ENCODE measurements at regions not wholly inside any gene's neighbourhood (a gene's known extent, or its start where the extent isn't known, plus 50 kb on each side); places are given as distances from the start of the nearest gene placed in this dataset.

DNA sequence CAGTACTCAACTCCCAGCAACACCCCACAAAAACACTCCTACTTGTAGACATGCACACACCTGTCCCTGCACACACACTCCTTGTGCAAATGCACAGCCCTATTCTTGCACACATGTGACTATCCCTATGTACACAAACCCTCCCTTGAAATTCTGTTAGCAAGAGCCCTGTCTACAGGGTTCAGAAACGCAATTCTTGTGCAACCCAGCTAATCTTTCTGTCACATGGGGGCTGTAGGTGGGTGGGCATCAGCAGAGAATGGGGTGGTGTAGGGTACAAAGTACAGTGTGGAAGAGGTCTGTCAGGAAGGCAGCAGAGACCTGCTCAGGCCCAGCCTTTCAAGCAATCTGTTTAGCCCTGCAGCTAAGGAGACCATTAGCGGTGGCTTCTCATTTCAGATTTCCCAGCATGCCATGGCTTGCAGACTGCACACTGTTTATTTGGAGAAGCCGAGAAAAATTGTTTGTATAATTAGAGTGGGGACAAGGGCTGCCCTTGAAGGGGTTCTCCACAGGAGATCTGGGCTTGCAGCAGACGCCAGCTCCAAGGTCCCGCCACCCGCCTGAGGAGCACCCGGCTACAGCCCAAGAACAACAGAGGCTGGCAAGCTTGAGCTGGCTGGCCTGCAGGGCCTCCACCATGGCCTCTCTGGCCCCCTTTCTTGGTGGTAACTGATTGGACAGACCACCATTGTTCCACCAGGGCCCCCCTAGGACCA is 144.0 kb upstream of the PJA1 start:
- DNase-seq (no peak), ATAC-seq (ENCODE audit: low read depth in 2 of 2) (no peak)
- no peaks in the 10 kb centered on the region for H3K4me1 Mint-ChIP-seq
- H3K27me3 Mint-ChIP-seq, result peaks cover 0 to 17% (median 7%) of the 10 kb centered on the region in 3 donors
- peaks cover 0 to 1% (median 0%) of the 10 kb centered on the region in 7 donors for H3K9me3 Mint-ChIP-seq
- H3K36me3 Mint-ChIP-seq, result no peaks in the 10 kb centered on the region
- H3K27ac Mint-ChIP-seq, result no peak overlapping the region
- H3K4me3 Mint-ChIP-seq, result no peak overlapping the region

DNA sequence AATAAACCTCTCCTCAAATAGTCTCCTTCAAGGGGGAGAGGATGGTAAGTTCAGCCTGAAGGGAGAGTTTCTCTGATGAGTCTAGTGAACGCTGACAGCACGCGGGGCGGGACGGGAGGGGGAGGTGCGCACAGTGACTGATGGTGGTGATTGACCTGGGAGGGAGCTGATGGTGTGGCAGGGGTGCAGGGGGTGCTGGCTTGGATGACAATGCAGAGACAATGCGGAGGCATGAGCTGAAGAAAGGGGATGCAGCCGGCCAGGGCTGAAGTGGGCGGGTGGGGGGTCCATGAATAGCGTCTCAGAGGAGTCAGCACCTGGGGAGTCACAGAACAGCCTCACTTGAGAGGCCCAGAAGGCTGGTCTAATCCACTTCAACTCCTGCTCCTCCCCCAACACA is 142.5 kb upstream of the PJA1 start:
- H3K27me3 Mint-ChIP-seq, result peaks cover 4 to 29% (median 17%) of the 10 kb centered on the region in 3 donors
- ATAC-seq (ENCODE audit: low read depth in 2 of 2) (no peak), DNase-seq (no peak)
- peaks cover 0 to 1% (median 0%) of the 10 kb centered on the region in 7 donors for H3K9me3 Mint-ChIP-seq
- H3K4me1 Mint-ChIP-seq, result no peaks in the 10 kb centered on the region
- no peaks in the 10 kb centered on the region for H3K36me3 Mint-ChIP-seq
- H3K4me3 Mint-ChIP-seq, result no peak overlapping the region
- H3K27ac Mint-ChIP-seq, result peak overlapping the region in 2 of 6 donors; percentile 42 to 47

DNA sequence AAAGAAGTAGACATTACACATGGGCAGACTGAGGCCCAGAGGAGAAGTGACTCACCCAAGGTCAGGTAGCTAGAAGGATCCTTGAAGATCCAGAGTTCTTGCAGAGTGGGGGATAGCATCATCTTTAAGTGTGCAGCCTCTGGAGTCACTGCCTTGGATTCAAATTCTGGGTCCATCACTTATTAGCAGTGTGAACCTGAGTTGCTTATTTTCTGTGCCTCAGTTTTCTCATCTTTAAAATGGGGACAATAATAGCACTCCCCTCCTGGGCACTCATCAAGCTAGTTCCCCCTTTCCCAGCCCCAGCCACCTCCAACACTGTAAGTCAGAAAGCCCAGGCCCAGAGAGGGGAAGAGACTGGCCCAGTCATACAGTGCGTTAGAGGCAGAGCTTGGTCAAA is 141.8 kb upstream of the PJA1 start:
- peak overlapping the region in 1 of 8 donors; percentile 24 for H3K4me3 Mint-ChIP-seq
- H3K27me3 Mint-ChIP-seq, result peaks cover 4 to 37% (median 23%) of the 10 kb centered on the region in 3 donors
- no peak for DNase-seq
- no peaks in the 10 kb centered on the region for H3K4me1 Mint-ChIP-seq
- ATAC-seq (ENCODE audit: low read depth in 2 of 2), result no peak
- peaks cover 0 to 1% (median 0%) of the 10 kb centered on the region in 7 donors for H3K9me3 Mint-ChIP-seq
- no peaks in the 10 kb centered on the region for H3K36me3 Mint-ChIP-seq
- no peak overlapping the region for H3K27ac Mint-ChIP-seq

DNA sequence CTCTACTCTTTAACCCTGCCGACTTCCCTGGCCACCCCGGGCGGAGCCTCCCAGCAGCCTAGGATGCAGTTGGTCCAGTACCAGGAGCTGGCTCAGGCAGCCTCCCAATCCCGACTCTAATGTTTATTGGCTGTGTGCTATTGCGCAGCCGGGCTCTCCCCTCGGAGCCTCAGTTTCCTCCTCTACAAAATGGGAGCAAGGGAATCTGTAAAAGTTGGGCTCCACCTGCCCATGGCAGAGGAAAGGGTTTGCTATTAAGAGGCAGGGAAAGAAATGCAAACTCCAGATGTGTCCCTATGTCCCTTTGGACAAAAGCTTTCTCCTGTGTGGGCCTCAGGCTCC is 140.8 kb upstream of the PJA1 start:
- DNase-seq, result no peak
- ATAC-seq (ENCODE audit: low read depth in 2 of 2), result no peak
- Mint-ChIP-seq H3K36me3 (no peaks in the 10 kb centered on the region), H3K27ac (no peak overlapping the region), H3K4me1 (no peaks in the 10 kb centered on the region), H3K27me3 (peaks cover 4 to 46% (median 23%) of the 10 kb centered on the region in 3 donors), H3K4me3 (no peak overlapping the region), H3K9me3 (peaks cover 0 to 1% (median 0%) of the 10 kb centered on the region in 7 donors)

DNA sequence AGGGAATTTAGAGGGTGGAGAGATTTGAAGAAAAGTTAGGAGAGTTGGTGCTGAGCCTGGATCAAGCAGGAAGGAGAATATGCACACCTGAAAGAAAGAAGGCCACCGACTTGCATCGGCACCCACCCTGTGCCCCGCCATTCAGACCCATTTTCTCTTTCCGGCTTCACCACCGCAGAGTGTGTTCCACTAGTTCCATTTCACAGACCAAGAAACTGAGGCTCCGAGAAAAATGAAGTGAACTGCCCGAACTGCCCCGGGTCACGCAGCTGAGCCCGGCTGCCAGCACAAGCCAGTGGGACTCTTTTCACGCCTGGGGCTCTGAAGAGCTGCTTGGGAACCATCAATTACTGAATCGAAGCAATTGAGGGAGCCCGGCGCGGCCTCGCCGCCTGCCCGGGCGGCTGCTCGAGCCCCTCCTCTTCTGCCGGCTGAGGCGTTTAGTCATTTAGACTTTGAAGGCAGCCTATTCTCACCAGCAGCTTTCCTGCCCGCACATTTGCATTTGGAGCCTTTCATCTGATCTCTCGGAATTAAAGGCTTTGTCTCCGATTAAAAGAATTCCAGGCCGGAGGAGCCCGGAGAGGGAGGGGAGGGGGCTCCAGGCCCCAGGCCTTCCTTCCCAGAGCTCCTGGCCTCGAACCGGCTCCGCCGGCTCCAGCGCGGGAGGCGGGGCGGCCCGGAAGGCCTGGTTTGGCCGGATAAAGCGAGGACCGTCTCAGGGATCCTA is 140.2 kb upstream of the PJA1 start:
- Mint-ChIP-seq H3K9me3 (peaks cover 0 to 1% (median 0%) of the 10 kb centered on the region in 7 donors), H3K27ac (peak overlapping the region in 1 of 6 donors; percentile 23), H3K36me3 (no peaks in the 10 kb centered on the region), H3K4me1 (no peaks in the 10 kb centered on the region), H3K4me3 (no peak overlapping the region), H3K27me3 (peaks cover 4 to 49% (median 23%) of the 10 kb centered on the region in 3 donors)
- no peak for ATAC-seq (ENCODE audit: low read depth in 2 of 2)
- DNase-seq, result no peak

DNA sequence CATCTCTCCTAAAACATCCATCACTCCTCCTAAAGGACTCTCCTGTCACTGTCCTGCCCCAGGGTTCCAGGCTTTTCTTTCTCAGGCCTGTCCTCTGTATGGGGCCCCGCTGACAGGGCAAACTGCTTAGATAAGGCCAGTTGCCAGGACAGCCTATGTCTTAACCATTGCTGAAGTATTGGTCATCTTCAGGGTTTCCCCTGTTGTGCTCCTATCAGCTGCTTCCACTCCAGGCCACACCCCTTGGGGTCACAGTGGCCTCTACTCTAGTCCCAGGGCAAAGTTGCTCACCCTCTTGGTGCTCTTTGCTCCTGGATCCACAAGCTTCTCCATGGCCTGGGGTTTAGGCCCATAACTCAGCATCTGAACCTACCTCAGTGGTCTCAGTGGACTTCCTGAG is 138.0 kb upstream of the PJA1 start:
- no peak for ATAC-seq (ENCODE audit: low read depth in 2 of 2)
- no peak for DNase-seq
- no peaks in the 10 kb centered on the region for H3K9me3 Mint-ChIP-seq
- H3K36me3 Mint-ChIP-seq, result no peaks in the 10 kb centered on the region
- H3K4me3 Mint-ChIP-seq, result no peak overlapping the region
- H3K4me1 Mint-ChIP-seq, result no peaks in the 10 kb centered on the region
- H3K27me3 Mint-ChIP-seq, result peaks cover 4 to 49% (median 23%) of the 10 kb centered on the region in 3 donors
- no peak overlapping the region for H3K27ac Mint-ChIP-seq

DNA sequence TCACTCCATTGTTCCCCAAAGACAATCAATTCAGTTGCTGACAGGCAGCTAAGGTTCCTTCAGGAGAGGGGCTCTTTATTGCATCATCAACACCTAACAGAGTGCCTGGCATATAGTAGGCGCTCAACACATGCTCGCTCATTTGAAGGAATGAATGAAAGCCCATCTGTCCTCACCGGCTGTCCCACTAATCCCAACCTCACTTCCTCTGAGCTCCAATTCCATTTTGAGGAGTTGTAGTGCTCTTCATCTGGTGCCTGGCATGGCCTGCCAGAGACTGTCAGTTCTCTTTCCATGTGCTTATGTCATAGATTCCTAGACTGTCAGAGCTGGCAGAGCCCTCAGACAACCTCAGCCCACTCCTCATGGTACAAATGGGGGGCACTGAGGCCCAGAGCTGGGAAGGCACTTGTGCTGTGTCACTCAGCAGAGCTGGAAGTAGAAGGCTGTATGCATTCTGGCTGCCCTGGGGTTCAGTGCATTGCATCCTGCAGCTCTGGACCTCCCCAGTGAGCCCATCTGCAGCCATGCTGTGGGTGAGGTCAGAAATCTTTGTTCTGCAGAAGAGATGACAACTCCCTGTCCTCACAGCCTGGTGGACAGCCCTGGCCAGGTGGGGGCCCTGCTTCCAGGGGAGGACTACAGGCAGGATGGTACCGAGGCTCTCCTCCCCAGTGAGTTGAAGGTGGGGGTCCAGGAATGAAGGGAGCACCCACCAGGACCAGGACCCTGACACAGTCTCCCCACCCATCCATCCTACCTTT is 134.9 kb upstream of the PJA1 start:
- peaks cover 4 to 40% (median 23%) of the 10 kb centered on the region in 3 donors for H3K27me3 Mint-ChIP-seq
- DNase-seq (no peak), ATAC-seq (ENCODE audit: low read depth in 2 of 2) (no peak)
- no peaks in the 10 kb centered on the region for H3K36me3 Mint-ChIP-seq
- no peaks in the 10 kb centered on the region for H3K9me3 Mint-ChIP-seq
- H3K27ac Mint-ChIP-seq, result peak overlapping the region in 1 of 6 donors; percentile 16
- no peaks in the 10 kb centered on the region for H3K4me1 Mint-ChIP-seq
- no peak overlapping the region for H3K4me3 Mint-ChIP-seq

DNA sequence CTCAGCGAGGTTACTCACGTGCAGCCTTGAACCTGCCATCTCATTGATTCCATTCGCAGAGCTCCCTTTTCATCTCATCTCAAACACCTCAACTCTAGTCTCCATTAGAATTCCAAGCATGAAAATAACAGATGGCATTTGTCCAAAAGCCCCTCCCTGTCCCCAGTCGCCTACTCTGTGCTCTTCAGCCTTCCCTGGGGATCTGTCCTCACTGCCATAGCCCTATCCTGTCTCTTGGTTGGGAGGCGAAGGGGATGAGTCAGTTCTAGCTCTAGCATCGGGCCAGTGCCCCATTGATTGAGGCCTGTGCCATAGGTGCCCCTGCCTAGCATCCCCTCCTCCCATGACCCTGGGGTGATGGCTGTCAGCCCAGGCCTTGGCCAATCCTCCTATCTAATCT is 134.0 kb upstream of the PJA1 start:
- peaks cover 4 to 32% (median 17%) of the 10 kb centered on the region in 3 donors for H3K27me3 Mint-ChIP-seq
- peaks cover 0 to under 1% (median 0%) of the 10 kb centered on the region in 7 donors for H3K9me3 Mint-ChIP-seq
- no peak overlapping the region for H3K27ac Mint-ChIP-seq
- DNase-seq (no peak), ATAC-seq (ENCODE audit: low read depth in 2 of 2) (no peak)
- no peaks in the 10 kb centered on the region for H3K36me3 Mint-ChIP-seq
- H3K4me3 Mint-ChIP-seq, result no peak overlapping the region
- H3K4me1 Mint-ChIP-seq, result peaks cover 0 to 2% (median 0%) of the 10 kb centered on the region in 3 donors

DNA sequence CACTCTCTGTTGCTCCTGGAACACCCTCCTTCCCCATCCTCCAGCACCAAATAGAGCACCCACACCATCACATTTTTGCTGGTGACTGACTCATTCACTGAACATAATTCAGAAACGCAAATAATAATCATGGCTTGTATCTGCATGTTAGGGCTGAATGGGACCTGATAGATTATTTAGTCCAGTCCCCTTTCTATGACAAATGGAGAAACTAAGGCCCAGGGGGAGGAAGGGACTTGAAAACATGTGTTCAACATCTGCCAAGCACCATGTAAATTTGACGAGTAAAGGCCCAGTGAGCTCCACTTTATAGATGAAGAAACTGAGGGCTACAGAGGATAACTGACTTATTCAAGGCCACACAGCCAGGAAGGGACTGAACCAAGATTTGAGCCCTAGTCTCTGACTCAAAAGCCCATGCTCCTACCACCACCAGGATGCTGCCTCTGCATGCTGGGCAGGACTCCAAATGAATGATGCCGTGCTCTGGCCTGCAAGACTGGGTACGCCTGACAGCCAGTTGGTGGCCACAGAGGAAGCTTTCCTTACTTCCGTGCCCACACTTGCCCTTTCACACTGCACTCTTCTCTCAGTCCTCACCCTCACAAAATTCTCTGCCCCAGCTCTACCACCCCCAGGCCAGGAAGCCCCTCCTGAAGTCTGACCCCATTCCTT is 133.3 kb upstream of the PJA1 start:
- Mint-ChIP-seq H3K4me1 (peaks cover 0 to 8% (median 3%) of the 10 kb centered on the region in 3 donors), H3K36me3 (no peaks in the 10 kb centered on the region), H3K9me3 (peaks cover 0 to 4% (median 0%) of the 10 kb centered on the region in 7 donors), H3K27me3 (peaks cover 3 to 25% (median 10%) of the 10 kb centered on the region in 3 donors), H3K27ac (peak overlapping the region in 1 of 6 donors; percentile 38), H3K4me3 (no peak overlapping the region)
- DNase-seq (no peak), ATAC-seq (ENCODE audit: low read depth in 2 of 2) (no peak)

DNA sequence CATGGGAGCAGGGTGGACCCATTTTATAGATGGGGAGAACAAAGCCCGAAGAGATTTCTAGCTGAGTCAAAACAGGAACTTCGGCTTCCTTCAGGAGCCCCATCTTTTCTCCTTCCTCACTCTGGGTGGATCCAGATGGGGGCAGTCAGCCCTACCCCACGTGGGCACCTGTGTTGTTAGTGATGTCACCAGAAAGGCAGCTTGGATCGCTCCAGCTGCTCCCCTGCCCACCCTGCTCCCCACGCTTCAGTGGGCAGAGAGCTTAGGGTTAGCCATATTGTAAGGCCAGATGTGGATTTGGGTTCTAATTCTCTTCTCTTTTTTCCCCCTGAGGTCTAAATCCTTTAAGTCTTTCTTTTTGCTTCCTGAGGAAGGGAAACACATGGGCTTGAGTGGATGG is 132.3 kb upstream of the PJA1 start:
- H3K4me1 Mint-ChIP-seq, result peaks cover 0 to 8% (median 3%) of the 10 kb centered on the region in 3 donors
- H3K9me3 Mint-ChIP-seq, result peaks cover 0 to 4% (median 0%) of the 10 kb centered on the region in 7 donors
- peak overlapping the region in 1 of 6 donors; percentile 79 for H3K27ac Mint-ChIP-seq
- peaks cover 0 to 17% (median 4%) of the 10 kb centered on the region in 3 donors for H3K27me3 Mint-ChIP-seq
- ATAC-seq (ENCODE audit: low read depth in 2 of 2) (no peak), DNase-seq (no peak)
- H3K36me3 Mint-ChIP-seq, result no peaks in the 10 kb centered on the region
- H3K4me3 Mint-ChIP-seq, result no peak overlapping the region

DNA sequence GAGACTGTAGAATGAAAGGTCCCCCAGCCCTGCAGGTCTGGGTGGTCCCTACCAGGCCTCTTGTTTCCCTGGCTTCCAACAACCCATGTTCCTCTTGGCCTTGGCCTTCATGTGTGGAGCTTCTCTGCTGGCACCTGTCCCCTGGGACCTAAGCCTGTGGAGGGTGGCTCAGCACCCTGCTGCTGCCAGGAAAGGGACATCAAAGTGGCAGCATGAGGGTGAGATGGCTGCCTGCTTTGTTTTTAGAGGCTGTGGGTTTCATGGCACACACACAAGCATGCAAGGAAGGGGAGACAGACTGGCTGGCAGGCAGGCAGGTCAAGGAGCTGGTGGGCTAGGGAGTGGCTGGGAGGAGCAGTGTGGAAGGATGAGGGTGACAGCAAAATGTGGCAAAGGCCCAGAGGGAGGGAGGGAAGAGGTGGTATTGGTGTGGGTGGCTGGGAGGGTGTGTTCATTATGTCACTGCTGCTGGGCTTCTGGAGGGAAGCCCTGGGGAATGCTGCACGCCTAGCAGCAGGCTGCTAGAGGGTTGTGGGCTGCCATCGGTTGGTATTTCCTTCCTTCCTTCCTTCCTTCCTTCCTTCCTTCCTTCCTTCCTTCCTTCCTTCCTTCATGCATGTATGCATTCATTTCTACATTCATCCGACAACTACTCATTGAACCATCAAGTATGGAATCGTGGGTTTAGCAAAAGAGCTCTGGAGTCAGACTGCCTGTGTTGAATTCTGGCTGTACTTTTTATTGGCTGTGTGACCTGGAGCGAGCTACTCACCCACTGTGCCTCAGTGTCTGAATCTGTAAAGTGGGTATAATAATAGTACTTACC is 128.7 kb upstream of the PJA1 start:
- ATAC-seq (ENCODE audit: low read depth in 2 of 2) (no peak), DNase-seq (no peak)
- Mint-ChIP-seq H3K27ac (no peak overlapping the region), H3K36me3 (no peaks in the 10 kb centered on the region), H3K9me3 (peaks cover 0 to 4% (median 0%) of the 10 kb centered on the region in 7 donors), H3K4me3 (no peak overlapping the region), H3K27me3 (peaks cover 0 to 11% (median 6%) of the 10 kb centered on the region in 3 donors), H3K4me1 (peaks cover 0 to 8% (median 3%) of the 10 kb centered on the region in 3 donors)

DNA sequence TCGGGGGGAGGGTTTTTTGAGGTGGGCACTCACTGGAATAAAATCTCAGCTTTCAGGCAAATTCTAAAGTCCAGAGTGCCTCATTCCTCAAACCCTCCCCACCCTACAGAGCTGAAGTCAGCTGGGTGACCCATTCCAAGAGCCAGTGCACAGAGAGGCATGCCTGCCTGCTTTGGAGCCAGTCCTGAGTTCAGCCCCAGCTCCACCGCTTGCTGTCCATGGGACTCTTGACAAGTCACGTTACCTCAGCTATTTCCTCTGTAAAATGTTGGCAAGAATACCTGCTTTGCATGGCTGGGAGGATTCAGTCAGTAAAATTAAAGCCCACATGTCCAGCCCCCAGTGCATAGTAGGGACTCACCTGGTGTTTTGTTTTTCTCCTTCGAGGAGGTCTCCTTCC is 125.9 kb upstream of the PJA1 start:
- H3K27ac Mint-ChIP-seq, result no peak overlapping the region
- ATAC-seq (ENCODE audit: low read depth in 2 of 2), result no peak
- peaks cover 0 to 8% (median 6%) of the 10 kb centered on the region in 3 donors for H3K4me1 Mint-ChIP-seq
- H3K4me3 Mint-ChIP-seq, result no peak overlapping the region
- H3K9me3 Mint-ChIP-seq, result peaks cover 0 to 4% (median 0%) of the 10 kb centered on the region in 7 donors
- DNase-seq, result no peak
- peaks cover 0 to 18% (median 6%) of the 10 kb centered on the region in 3 donors for H3K27me3 Mint-ChIP-seq
- H3K36me3 Mint-ChIP-seq, result no peaks in the 10 kb centered on the region
